Mucosa of stomach (tissue), 1 donor: ENCODE measurements at regions not wholly inside any gene's neighbourhood (a gene's known extent, or its start where the extent isn't known, plus 50 kb on each side); places are given as distances from the start of the nearest gene placed in this dataset.

Experiments
- H3K27me3 ChIP-seq: one replicate; pipeline ENCODE4 v1.7.0; 2013; ENCODE audit warnings: mild to moderate bottlenecking, low read length; ENCODE audit not compliant: control insufficient read depth, insufficient read depth
- H3K36me3 ChIP-seq: one replicate; pipeline ENCODE4 v1.7.0; 2013; ENCODE audit warnings: low read length; ENCODE audit not compliant: control insufficient read depth, insufficient read depth
- H3K4me1 ChIP-seq: one replicate; pipeline ENCODE4 v1.7.0; 2013; ENCODE audit warnings: mild to moderate bottlenecking, low read length; ENCODE audit not compliant: control insufficient read depth, insufficient read depth
- H3K4me3 ChIP-seq: one replicate; pipeline ENCODE4 v1.7.0; 2013; ENCODE audit warnings: low read length
- H3K9ac ChIP-seq: one replicate; pipeline ENCODE4 v1.7.0; 2013; ENCODE audit warnings: mild to moderate bottlenecking, low read length, moderate library complexity
- H3K9me3 ChIP-seq: one replicate; pipeline ENCODE4 v1.7.0; 2013; ENCODE audit warnings: mild to moderate bottlenecking, low read length, moderate library complexity; ENCODE audit not compliant: control insufficient read depth
- donor health status: Pancreatic carcinoma.

DNA sequence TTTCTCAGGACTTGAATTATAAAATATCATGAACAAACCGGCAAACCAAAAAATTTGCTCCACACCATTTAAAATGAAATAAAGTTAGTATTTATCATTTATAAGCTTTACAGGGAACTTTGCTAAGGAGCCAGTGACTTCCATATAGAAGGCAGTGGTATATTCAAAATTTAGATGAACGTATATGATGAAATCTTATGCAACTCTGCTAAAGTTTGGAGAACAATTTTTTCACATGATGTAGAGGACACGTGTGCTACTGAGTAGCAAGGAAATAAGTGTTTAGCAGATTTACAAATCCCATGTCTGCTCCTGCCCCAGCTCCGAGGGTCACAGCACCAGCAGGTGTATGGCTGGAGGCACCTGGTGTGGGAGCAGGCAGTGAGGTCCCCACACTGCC, 70.8 kb upstream of the IFNG-AS1 start:
- no peaks in the 10 kb centered on the region for H3K9me3 ChIP-seq
- no peaks in the 10 kb centered on the region for H3K36me3 ChIP-seq

GRCh38 chr12:67919406-67919805, 69.8 kb upstream of the IFNG-AS1 start:
- Histone ChIP-seq H3K4me1 (peaks cover 36% of the 10 kb centered on the region), H3K9me3 (no peaks in the 10 kb centered on the region), H3K9ac (no peak overlapping the region), H3K4me3 (no peak overlapping the region), H3K36me3 (no peaks in the 10 kb centered on the region), H3K27me3 (no peaks in the 10 kb centered on the region)

More for the DNA sequence above, 70.8 kb upstream of the IFNG-AS1 start:
- Histone ChIP-seq H3K27me3 (no peaks in the 10 kb centered on the region), H3K9ac (no peak overlapping the region), H3K4me1 (peaks cover 29% of the 10 kb centered on the region), H3K4me3 (no peak overlapping the region)

DNA sequence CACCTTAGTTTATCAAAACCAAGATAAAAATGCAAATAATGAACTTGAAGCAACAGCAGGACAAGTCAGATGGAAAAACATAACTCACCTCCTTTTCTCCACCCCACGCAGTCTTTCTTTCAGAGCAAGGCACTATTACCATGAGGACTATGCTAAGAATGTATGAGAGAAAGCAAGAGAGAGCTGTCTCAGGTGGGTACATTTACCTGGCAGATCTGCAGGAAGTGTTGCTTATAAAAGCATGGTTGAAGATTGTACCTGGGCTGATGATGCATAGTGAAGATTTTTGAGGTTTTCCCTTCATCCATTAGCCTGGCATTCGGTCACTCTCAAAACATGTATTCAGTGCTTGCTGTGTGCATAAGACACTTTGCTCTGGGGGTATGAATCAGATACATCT, 68.8 kb upstream of the IFNG-AS1 start:
- H3K36me3 ChIP-seq: no peaks in the 10 kb centered on the region
- peaks cover 45% of the 10 kb centered on the region for H3K4me1 ChIP-seq
- no peak overlapping the region for H3K4me3 ChIP-seq
- H3K9ac ChIP-seq: no peak overlapping the region
- no peaks in the 10 kb centered on the region for H3K9me3 ChIP-seq
- no peaks in the 10 kb centered on the region for H3K27me3 ChIP-seq

DNA sequence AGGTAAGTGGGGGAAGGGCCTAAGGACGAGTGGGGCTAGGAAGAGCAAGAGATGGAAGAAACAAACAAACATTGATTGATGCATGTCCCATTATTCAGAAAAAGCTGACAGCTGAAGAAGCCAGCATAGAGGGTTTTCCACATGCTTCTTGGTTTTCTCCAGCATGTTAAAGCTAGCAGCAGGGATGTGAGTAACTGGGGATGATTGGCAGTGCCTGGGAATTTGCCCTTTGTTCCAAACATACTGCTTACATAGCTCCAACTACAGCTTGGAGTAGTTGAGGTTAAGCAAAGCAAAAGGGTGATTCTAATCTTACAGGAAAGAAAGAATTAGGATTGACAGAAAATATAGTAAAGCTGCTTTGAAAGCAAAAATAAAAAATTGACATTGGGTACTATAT, 68.0 kb upstream of the IFNG-AS1 start:
- Histone ChIP-seq H3K27me3 (no peaks in the 10 kb centered on the region), H3K9me3 (no peaks in the 10 kb centered on the region), H3K4me1 (peaks cover 48% of the 10 kb centered on the region), H3K4me3 (no peak overlapping the region), H3K36me3 (no peaks in the 10 kb centered on the region), H3K9ac (no peak overlapping the region)

DNA sequence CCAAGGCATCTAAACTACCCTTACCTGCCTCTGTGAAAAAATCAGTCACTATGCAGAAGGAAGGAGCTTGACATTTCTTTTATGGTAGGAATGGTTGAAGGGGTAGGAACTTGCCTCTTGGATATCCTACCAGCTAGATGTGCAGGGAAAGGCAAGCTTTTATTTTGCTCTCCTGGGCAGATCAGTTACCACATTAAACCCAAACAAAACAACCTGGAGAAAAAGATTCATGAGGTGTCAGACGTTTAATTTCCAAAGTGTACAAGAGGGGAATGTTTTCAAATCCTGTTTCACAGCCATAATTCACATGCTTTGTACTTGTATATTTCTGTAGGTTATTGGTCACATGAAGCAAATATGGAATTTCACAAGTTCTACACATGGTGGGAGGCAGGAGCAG, 67.0 kb upstream of the IFNG-AS1 start:
- Histone ChIP-seq H3K27me3 (no peaks in the 10 kb centered on the region), H3K9me3 (no peaks in the 10 kb centered on the region), H3K36me3 (no peaks in the 10 kb centered on the region), H3K4me1 (peaks cover 55% of the 10 kb centered on the region), H3K4me3 (no peak overlapping the region), H3K9ac (no peak overlapping the region)

GRCh38 chr12:67925077-67925476, 64.2 kb upstream of the IFNG-AS1 start:
- H3K4me1 ChIP-seq: peaks cover 74% of the 10 kb centered on the region
- H3K4me3 ChIP-seq: no peak overlapping the region
- H3K36me3 ChIP-seq: no peaks in the 10 kb centered on the region
- H3K9ac ChIP-seq: no peak overlapping the region
- H3K9me3 ChIP-seq: no peaks in the 10 kb centered on the region
- no peaks in the 10 kb centered on the region for H3K27me3 ChIP-seq

DNA sequence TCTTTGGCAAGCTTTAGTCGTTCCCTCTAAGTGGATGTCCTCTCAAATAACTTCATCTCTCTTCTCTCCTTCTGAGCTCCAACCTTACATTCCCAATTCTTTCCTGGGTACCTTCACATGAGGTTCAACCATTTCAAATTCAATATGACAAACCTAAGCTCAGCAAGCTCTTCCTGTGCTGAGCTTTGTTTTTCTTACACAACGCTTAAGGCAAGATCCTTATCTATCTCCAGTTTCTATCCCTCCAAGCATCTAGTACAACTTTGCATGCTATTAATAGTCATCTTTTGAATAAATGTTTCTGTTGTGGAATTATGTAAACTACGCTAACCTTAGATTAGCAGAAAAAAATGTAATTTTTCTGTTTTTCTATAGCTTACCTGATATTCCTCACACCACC, 63.7 kb upstream of the IFNG-AS1 start:
- Histone ChIP-seq H3K9ac (no peak overlapping the region), H3K27me3 (no peaks in the 10 kb centered on the region), H3K4me1 (peaks cover 72% of the 10 kb centered on the region), H3K4me3 (no peak overlapping the region), H3K36me3 (no peaks in the 10 kb centered on the region), H3K9me3 (no peaks in the 10 kb centered on the region)

DNA sequence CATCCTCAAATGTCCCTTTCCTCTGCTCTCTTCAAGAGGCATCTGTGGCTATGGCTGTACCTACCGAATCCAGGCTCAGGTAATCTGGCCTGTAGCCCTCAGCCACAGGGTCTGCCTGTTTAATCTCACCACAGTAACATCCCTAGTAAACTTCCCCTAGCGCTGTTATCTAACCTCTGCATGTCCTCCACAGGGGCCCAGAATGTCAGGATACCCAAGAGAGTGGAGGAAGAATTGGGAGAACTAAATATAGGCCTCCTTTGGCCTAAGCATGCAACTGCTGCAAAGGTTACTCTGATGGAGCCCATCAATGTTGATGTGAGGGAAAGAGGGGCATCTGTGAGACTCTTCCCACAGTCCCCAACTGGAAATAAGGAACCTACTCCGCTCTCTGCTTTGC, 63.2 kb upstream of the IFNG-AS1 start:
- Histone ChIP-seq H3K27me3 (no peaks in the 10 kb centered on the region), H3K9ac (no peak overlapping the region), H3K36me3 (no peaks in the 10 kb centered on the region), H3K4me3 (no peak overlapping the region), H3K9me3 (no peaks in the 10 kb centered on the region), H3K4me1 (peaks cover 67% of the 10 kb centered on the region)

DNA sequence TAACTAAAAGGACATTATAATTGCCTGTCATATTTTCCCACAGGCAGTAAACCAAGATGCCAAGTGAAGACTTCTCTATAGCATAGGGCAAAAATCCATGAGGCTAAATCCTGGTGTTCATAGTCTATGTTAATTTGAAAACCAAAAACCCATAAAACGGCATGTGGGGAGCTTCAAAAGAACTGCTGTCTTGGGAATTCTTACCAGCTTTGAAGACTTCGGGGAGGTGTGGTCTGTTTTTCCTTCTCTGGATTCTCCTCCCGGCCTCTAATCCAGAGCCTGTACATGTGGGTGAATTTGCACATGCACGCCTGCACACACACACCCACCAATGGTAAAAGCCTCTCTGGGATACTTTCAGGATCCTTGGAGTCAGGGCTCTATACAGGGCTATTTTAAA, 61.9 kb upstream of the IFNG-AS1 start:
- Histone ChIP-seq H3K27me3 (no peaks in the 10 kb centered on the region), H3K36me3 (no peaks in the 10 kb centered on the region), H3K4me1 (peaks cover 63% of the 10 kb centered on the region), H3K9me3 (no peaks in the 10 kb centered on the region), H3K4me3 (no peak overlapping the region), H3K9ac (no peak overlapping the region)

DNA sequence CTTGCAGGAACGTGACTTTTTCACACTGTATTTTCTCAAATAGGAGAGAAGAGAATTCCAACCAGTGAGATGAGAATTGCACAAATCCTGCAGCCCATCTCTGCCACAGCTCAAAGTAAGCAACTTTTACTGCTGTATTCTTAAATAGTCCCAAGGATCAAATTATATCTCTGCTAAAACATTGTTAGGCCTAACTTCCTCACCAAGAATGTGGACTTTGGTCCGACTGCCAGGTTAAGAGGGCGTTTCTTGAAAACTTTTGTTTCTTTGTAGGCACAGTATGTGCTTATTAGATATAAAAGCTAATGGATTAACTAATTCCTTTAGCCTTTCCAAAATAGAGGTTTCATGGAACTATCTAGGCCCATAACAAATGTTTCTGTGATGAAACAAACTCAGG, 61.4 kb upstream of the IFNG-AS1 start:
- Histone ChIP-seq H3K27me3 (no peaks in the 10 kb centered on the region), H3K4me3 (no peak overlapping the region), H3K36me3 (no peaks in the 10 kb centered on the region), H3K4me1 (peaks cover 63% of the 10 kb centered on the region), H3K9me3 (no peaks in the 10 kb centered on the region), H3K9ac (no peak overlapping the region)

- Histone ChIP-seq H3K4me1 (peaks cover 62% of the 10 kb centered on the region), H3K4me3 (no peak overlapping the region), H3K36me3 (no peaks in the 10 kb centered on the region), H3K27me3 (no peaks in the 10 kb centered on the region), H3K9me3 (no peaks in the 10 kb centered on the region), H3K9ac (no peak overlapping the region)
Observed at GRCh38 chr12:67928621-67929383, 60.4 kb upstream of the IFNG-AS1 start.

- no peak overlapping the region for H3K4me3 ChIP-seq
- H3K27me3 ChIP-seq: no peaks in the 10 kb centered on the region
- no peaks in the 10 kb centered on the region for H3K9me3 ChIP-seq
- no peak overlapping the region for H3K9ac ChIP-seq
- H3K36me3 ChIP-seq: no peaks in the 10 kb centered on the region
- H3K4me1 ChIP-seq: peaks cover 56% of the 10 kb centered on the region
Observed at GRCh38 chr12:67929384-67929772, 59.9 kb upstream of the IFNG-AS1 start.

GRCh38 chr12:67937822-67938221, 51.4 kb upstream of the IFNG-AS1 start:
- Histone ChIP-seq H3K9ac (no peak overlapping the region), H3K4me3 (no peak overlapping the region), H3K27me3 (no peaks in the 10 kb centered on the region), H3K4me1 (peaks cover 25% of the 10 kb centered on the region), H3K36me3 (no peaks in the 10 kb centered on the region), H3K9me3 (no peaks in the 10 kb centered on the region)
